ENCODE measurements at regions not wholly inside any gene's neighbourhood (a gene's known extent, or its start where the extent isn't known, plus 50 kb on each side); places are given as distances from the start of the nearest gene placed in this dataset.

DNA sequence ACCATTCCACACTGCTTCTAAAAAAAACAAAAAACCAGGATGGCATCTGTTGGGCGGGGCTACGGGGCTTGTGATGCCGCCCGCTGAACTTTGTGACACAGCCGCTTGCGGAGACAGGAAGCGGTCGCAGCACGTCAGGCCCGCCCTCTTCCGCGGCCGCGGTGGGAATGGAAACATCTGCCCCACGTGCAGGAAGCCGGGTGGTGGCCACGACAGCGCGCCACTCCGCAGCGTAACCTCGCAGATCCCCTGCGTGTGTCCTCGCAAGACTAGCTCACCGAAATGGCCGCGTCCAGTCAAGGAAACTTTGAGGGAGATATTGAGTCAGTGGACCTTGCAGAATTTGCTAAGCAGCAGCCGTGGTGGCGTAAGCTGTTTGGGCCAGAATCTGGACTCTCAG is 168.5 kb downstream of the SUCLG1 start:
- TF ChIP-seq, protein P1, sequence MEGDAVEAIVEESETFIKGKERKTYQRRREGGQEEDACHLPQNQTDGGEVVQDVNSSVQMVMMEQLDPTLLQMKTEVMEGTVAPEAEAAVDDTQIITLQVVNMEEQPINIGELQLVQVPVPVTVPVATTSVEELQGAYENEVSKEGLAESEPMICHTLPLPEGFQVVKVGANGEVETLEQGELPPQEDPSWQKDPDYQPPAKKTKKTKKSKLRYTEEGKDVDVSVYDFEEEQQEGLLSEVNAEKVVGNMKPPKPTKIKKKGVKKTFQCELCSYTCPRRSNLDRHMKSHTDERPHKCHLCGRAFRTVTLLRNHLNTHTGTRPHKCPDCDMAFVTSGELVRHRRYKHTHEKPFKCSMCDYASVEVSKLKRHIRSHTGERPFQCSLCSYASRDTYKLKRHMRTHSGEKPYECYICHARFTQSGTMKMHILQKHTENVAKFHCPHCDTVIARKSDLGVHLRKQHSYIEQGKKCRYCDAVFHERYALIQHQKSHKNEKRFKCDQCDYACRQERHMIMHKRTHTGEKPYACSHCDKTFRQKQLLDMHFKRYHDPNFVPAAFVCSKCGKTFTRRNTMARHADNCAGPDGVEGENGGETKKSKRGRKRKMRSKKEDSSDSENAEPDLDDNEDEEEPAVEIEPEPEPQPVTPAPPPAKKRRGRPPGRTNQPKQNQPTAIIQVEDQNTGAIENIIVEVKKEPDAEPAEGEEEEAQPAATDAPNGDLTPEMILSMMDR (IDR thresholded peaks at IDR 0.05), result no peak
- no peak for DNase-seq (ENCODE audit: low spot score)
- no peak overlapping the region for H3K4me3 ChIP-seq
- H3K27ac ChIP-seq, result no peak overlapping the region

DNA sequence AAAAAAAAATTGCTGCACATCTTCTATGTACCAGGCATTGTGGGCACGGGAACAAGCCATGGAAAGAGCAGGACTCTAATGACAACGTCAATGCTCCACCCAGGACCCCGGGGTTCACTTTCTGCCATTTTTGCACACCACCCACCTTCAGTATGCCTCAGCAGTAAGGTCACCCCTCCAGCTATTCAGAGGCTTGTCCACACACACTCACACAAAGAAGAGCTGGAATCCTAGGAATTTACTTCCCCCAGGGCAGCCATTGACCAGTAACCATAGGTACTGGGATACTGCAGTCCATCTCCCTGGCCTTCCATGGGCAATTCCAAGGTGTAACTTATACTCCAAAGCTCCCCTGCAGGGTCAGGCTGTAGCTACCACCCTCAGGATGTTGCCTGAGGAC is 170.8 kb downstream of the SUCLG1 start:
- no peak overlapping the region for H3K27ac ChIP-seq
- DNase-seq (ENCODE audit: low spot score), result no peak
- TF ChIP-seq, protein P1 (IDR thresholded peaks at IDR 0.05), result no peak
- no peak overlapping the region for H3K4me3 ChIP-seq

DNA sequence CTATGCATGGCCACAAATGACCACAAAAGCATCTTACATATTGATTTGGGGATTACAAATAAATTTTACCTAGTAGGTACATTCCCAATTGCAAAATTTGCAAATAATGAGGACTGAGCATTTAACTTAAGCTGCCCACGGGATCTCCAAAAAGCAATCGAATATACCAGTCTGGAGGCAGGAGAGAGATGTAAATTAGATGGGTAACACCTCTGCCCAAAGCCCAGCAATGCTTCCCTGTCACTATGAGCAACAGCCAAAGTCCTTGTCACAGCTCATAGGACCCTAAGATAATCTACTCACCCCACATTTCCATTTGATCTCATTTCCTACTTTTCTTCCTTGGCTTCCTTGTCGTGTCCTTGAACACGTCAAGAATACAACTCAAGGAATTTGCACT is 172.2 kb downstream of the SUCLG1 start:
- Histone ChIP-seq H3K27ac (no peak overlapping the region), H3K4me3 (no peak overlapping the region)
- no peak for DNase-seq (ENCODE audit: low spot score)
- TF ChIP-seq, protein P1 (IDR thresholded peaks at IDR 0.05), result no peak

DNA sequence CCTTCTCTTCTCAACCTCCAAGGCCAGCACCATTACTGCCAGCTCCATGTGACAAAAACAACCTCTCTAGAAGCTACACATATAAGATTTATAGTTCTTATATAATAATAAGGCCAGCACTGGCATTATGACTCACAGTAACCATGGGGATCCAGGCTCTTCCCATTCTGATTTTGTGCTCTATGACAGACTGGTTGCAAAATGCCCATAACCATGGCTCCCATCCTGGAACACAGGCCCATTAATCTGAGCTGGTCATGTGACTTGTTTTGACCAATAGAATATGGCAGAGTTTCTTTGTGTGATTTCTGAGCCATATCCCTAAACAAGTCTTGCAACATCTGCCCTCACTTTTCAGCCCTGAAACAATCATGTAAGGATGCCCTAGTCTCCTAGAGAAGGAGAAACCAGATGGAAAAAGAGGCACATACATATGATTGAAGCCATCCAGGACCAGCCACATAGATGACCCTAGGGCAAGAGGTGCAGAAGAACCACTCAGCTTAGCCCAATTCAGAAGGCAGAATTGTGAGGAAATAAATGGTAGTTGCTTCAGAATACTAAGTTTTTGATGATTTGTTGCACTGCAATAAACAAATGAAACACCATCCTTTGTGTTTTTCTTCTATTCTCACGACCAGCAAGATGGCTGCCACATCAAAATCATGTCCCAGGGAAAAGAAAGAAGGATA is 173.9 kb downstream of the SUCLG1 start:
- H3K4me3 ChIP-seq, result no peak overlapping the region
- TF ChIP-seq, protein P1 (IDR thresholded peaks at IDR 0.05), result no peak
- DNase-seq (ENCODE audit: low spot score), result no peak
- H3K27ac ChIP-seq, result no peak overlapping the region

DNA sequence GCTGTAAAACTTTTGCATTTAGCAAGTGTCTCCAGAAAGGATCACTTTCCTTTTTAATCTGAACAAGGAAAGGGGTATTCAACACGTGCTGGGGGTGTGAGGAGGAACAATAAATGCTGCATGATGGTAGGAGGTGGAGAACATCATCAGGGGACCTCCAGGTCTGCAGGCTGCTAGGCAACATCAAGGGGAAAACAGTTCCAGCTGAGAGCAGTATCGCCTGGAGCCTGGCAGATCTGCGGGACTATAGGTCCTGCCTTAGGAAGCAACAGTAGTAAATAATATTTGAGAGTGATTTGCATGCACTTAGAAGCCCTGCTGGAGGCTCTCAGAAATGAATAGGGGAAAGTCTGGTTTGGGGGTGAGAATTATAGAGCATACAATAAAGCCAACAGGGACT is 175.6 kb downstream of the SUCLG1 start:
- DNase-seq (ENCODE audit: low spot score), result no peak
- no peak overlapping the region for H3K4me3 ChIP-seq
- TF ChIP-seq, protein P1 (IDR thresholded peaks at IDR 0.05), result no peak
- no peak overlapping the region for H3K27ac ChIP-seq

DNA sequence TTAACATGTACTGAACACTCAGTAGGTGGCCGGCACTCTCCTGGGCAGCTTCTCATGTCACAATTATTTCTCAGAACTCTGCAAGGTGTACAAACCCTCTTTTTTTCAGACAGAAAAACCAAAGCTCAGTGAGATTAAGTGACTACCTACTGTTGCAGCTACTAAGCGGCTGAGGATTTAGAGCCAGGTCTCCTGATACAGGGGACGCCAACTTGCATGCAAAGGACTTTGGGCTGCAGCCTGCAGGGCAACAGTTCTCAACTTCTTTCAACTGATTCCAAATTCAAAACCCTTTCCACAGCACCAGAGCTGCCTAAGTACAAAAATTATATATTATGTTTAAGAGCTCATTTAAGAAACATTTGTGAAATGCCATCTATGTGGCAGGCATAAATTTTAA is 177.6 kb downstream of the SUCLG1 start:
- no peak overlapping the region for H3K27ac ChIP-seq
- DNase-seq (ENCODE audit: low spot score), result no peak
- TF ChIP-seq, protein P1 (IDR thresholded peaks at IDR 0.05), result no peak
- H3K4me3 ChIP-seq, result no peak overlapping the region

DNA sequence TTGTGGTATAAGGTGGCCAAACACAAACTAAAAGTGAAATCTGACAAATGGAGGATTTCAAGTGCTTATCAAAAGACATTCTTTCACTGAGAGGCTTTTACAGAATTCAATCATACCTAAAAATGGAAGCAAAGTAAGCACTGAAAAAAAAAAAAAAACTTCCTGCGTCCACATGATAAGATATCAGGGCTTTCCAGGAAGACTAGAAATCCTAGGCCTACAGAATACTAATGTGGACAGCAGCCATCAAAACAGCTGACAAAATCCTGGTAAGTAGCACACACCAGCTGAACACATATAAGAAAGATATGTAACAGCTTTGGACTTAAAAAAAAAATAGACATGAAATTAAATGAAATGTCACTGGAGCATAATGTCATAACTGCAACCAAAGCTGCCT is 178.2 kb downstream of the SUCLG1 start:
- Histone ChIP-seq H3K4me3 (no peak overlapping the region), H3K27ac (no peak overlapping the region)
- no peak for DNase-seq (ENCODE audit: low spot score)
- TF ChIP-seq, protein P1 (IDR thresholded peaks at IDR 0.05), result no peak

All from coronary artery (tissue), 2 donors.